Activated naive CD4-positive, alpha-beta T cell treated with anti-CD3 and anti-CD28 coated beads, Interleukin-2, amount 10 ng/mL, durations not matched to agents 7 days and 5 days (primary cell): ENCODE measurements at regions not wholly inside any gene's neighbourhood (a gene's known extent, or its start where the extent isn't known, plus 50 kb on each side); places are given as distances from the start of the nearest gene placed in this dataset.
A peak's percentile ranks its signal among the peaks of the same experiment; 100 is the strongest.

Experiments
- CTCF ChIA-PET: fragments of 350-600 bp; sonication (Branson Sonifier 250); formaldehyde crosslinking; loops from one replicate; lab custom pipeline; 2021; ENCODE audit warnings: antibody characterized with exemption; lab: Charles Lee
- DNase-seq: peaks from one replicate; pipeline ENCODE4 v3.0.0-alpha.2; 2020
- H3K27ac Mint-ChIP-seq: one replicate; pipeline ENCODE4 v1.8.0; 2021; ENCODE audit warnings: mild to moderate bottlenecking, moderate library complexity, mixed read lengths
- H3K27me3 Mint-ChIP-seq: one replicate; pipeline ENCODE4 v1.8.0; 2021; ENCODE audit warnings: mild to moderate bottlenecking, mixed read lengths
- H3K36me3 Mint-ChIP-seq: one replicate; pipeline ENCODE4 v1.8.0; 2021; ENCODE audit warnings: mixed read lengths
- H3K4me1 Mint-ChIP-seq: one replicate; pipeline ENCODE4 v1.8.0; 2021; ENCODE audit warnings: mixed read lengths
- H3K4me3 Mint-ChIP-seq: one replicate; pipeline ENCODE4 v1.8.0; 2021; ENCODE audit warnings: mild to moderate bottlenecking, moderate library complexity, mixed read lengths
- H3K9me3 Mint-ChIP-seq: one replicate; pipeline ENCODE4 v1.8.0; 2021; ENCODE audit warnings: mixed read lengths

GRCh38 chr3:187998611-187999010, 155.3 kb upstream of the LPP start:
- CTCF ChIA-PET = no interaction called here
- peaks cover 35% of the 10 kb centered on the region for H3K36me3 Mint-ChIP-seq
- no peaks in the 10 kb centered on the region for H3K27me3 Mint-ChIP-seq
- H3K27ac Mint-ChIP-seq = peak overlapping the region; percentile 76
- H3K4me3 Mint-ChIP-seq = no peak overlapping the region
- peaks cover 11% of the 10 kb centered on the region for H3K9me3 Mint-ChIP-seq
- H3K4me1 Mint-ChIP-seq = peaks cover 99% of the 10 kb centered on the region
- no peak for DNase-seq

GRCh38 chr3:187999821-188000220, 154.1 kb upstream of the LPP start:
- Mint-ChIP-seq H3K4me3 (peak overlapping the region; percentile 74), H3K36me3 (peaks cover 26% of the 10 kb centered on the region), H3K9me3 (peaks cover 3% of the 10 kb centered on the region), H3K27ac (peak overlapping the region; percentile 99), H3K4me1 (peaks cover 87% of the 10 kb centered on the region), H3K27me3 (no peaks in the 10 kb centered on the region)
- CTCF ChIA-PET = interaction anchor here (0.8 to 1.8 kb wide), 5 partner anchors 8 to 257 kb away, joined by 3 to 4 read pairs (median 3); partner anchors contain the start of gene BCL6
- DNase-seq = peak; percentile 76

GRCh38 chr3:188000361-188000861, 153.5 kb upstream of the LPP start:
- peaks cover 81% of the 10 kb centered on the region for H3K4me1 Mint-ChIP-seq

GRCh38 chr3:188001093-188001492, 152.9 kb upstream of the LPP start:
- peaks cover 78% of the 10 kb centered on the region for H3K4me1 Mint-ChIP-seq
- peak overlapping the region; percentile 36 for H3K4me3 Mint-ChIP-seq
- H3K27ac Mint-ChIP-seq = peak overlapping the region; percentile 99
- CTCF ChIA-PET = interaction anchor here (1.2 to 1.8 kb wide), 2 partner anchors 253 to 258 kb away, joined by 3 to 4 read pairs; no protein-coding TSS in a partner anchor
- DNase-seq = no peak
- no peaks in the 10 kb centered on the region for H3K27me3 Mint-ChIP-seq
- H3K36me3 Mint-ChIP-seq = peaks cover 24% of the 10 kb centered on the region
- peaks cover 2% of the 10 kb centered on the region for H3K9me3 Mint-ChIP-seq

More at GRCh38 chr3:188000361-188000861, 153.5 kb upstream of the LPP start:
- H3K9me3 Mint-ChIP-seq = peaks cover 2% of the 10 kb centered on the region
- CTCF ChIA-PET = interaction anchor here (0.8 to 1.8 kb wide), 6 partner anchors 9 to 258 kb away, joined by 3 to 4 read pairs (median 3); partner anchors contain the start of gene BCL6
- peaks cover 24% of the 10 kb centered on the region for H3K36me3 Mint-ChIP-seq
- no peaks in the 10 kb centered on the region for H3K27me3 Mint-ChIP-seq
- peak; percentile 38 for DNase-seq
- H3K27ac Mint-ChIP-seq = peak overlapping the region; percentile 99
- peak overlapping the region; percentile 74 for H3K4me3 Mint-ChIP-seq

GRCh38 chr3:188001926-188002325, 152.0 kb upstream of the LPP start:
- Mint-ChIP-seq H3K9me3 (peaks cover 2% of the 10 kb centered on the region), H3K4me3 (no peak overlapping the region), H3K36me3 (peaks cover 23% of the 10 kb centered on the region), H3K27ac (no peak overlapping the region), H3K27me3 (no peaks in the 10 kb centered on the region), H3K4me1 (peaks cover 78% of the 10 kb centered on the region)
- CTCF ChIA-PET = no interaction called here
- no peak for DNase-seq

- peaks cover 25% of the 10 kb centered on the region for H3K36me3 Mint-ChIP-seq
- no peak overlapping the region for H3K4me3 Mint-ChIP-seq
- CTCF ChIA-PET = no interaction called here
- H3K9me3 Mint-ChIP-seq = peaks cover 2% of the 10 kb centered on the region
- H3K27ac Mint-ChIP-seq = no peak overlapping the region
- DNase-seq = no peak
- H3K27me3 Mint-ChIP-seq = no peaks in the 10 kb centered on the region
- peaks cover 73% of the 10 kb centered on the region for H3K4me1 Mint-ChIP-seq
These were observed 151.3 kb upstream of the LPP start for GRCh38 chr3:188002626-188003138.

- no peak overlapping the region for H3K4me3 Mint-ChIP-seq
- DNase-seq = no peak
- CTCF ChIA-PET = interaction anchor here (0.6 kb wide), 1 partner anchor 81 kb away, joined by 5 read pairs; no protein-coding TSS in a partner anchor
- H3K36me3 Mint-ChIP-seq = peaks cover 31% of the 10 kb centered on the region
- no peak overlapping the region for H3K27ac Mint-ChIP-seq
- H3K27me3 Mint-ChIP-seq = no peaks in the 10 kb centered on the region
- H3K4me1 Mint-ChIP-seq = peaks cover 70% of the 10 kb centered on the region
- peaks cover 5% of the 10 kb centered on the region for H3K9me3 Mint-ChIP-seq
These were observed 150.5 kb upstream of the LPP start for GRCh38 chr3:188003188-188004171.

- no peak overlapping the region for H3K27ac Mint-ChIP-seq
- CTCF ChIA-PET = no interaction called here
- H3K36me3 Mint-ChIP-seq = peaks cover 24% of the 10 kb centered on the region
- H3K27me3 Mint-ChIP-seq = no peaks in the 10 kb centered on the region
- no peak for DNase-seq
- peaks cover 14% of the 10 kb centered on the region for H3K9me3 Mint-ChIP-seq
- no peak overlapping the region for H3K4me3 Mint-ChIP-seq
- peaks cover 40% of the 10 kb centered on the region for H3K4me1 Mint-ChIP-seq
These were observed 147.1 kb upstream of the LPP start for GRCh38 chr3:188006726-188007393.

- Mint-ChIP-seq H3K27me3 (no peaks in the 10 kb centered on the region), H3K4me1 (peaks cover 29% of the 10 kb centered on the region), H3K27ac (no peak overlapping the region), H3K4me3 (no peak overlapping the region), H3K9me3 (peaks cover 14% of the 10 kb centered on the region), H3K36me3 (peaks cover 21% of the 10 kb centered on the region)
- DNase-seq = no peak
- CTCF ChIA-PET = interaction anchor here (0.8 to 1.2 kb wide), 2 partner anchors 12 to 42 kb away, joined by 3 to 4 read pairs; no protein-coding TSS in a partner anchor
These were observed 146.1 kb upstream of the LPP start for GRCh38 chr3:188007897-188008296.

GRCh38 chr3:188008582-188009213, 145.3 kb upstream of the LPP start:
- Mint-ChIP-seq H3K36me3 (peaks cover 17% of the 10 kb centered on the region), H3K4me3 (no peak overlapping the region), H3K4me1 (peaks cover 22% of the 10 kb centered on the region), H3K9me3 (peaks cover 12% of the 10 kb centered on the region), H3K27me3 (no peaks in the 10 kb centered on the region), H3K27ac (no peak overlapping the region)
- DNase-seq = no peak
- CTCF ChIA-PET = interaction anchor here (0.8 to 1.2 kb wide), 2 partner anchors 13 to 41 kb away, joined by 3 to 4 read pairs; no protein-coding TSS in a partner anchor

- no peak overlapping the region for H3K4me3 Mint-ChIP-seq
- H3K9me3 Mint-ChIP-seq = peaks cover 12% of the 10 kb centered on the region
- H3K27me3 Mint-ChIP-seq = peaks cover 6% of the 10 kb centered on the region
- H3K36me3 Mint-ChIP-seq = peaks cover 17% of the 10 kb centered on the region
- CTCF ChIA-PET = no interaction called here
- H3K4me1 Mint-ChIP-seq = peaks cover 22% of the 10 kb centered on the region
- H3K27ac Mint-ChIP-seq = no peak overlapping the region
- no peak for DNase-seq
These were observed 143.5 kb upstream of the LPP start for GRCh38 chr3:188010478-188010877.

- CTCF ChIA-PET = no interaction called here
- Mint-ChIP-seq H3K36me3 (peaks cover 6% of the 10 kb centered on the region), H3K9me3 (peaks cover 10% of the 10 kb centered on the region), H3K27ac (no peak overlapping the region), H3K4me1 (no peaks in the 10 kb centered on the region), H3K27me3 (peaks cover 7% of the 10 kb centered on the region), H3K4me3 (no peak overlapping the region)
- DNase-seq = no peak
These were observed 134.2 kb upstream of the LPP start for GRCh38 chr3:188019727-188020126.

GRCh38 chr3:188021041-188021440, 132.9 kb upstream of the LPP start:
- H3K36me3 Mint-ChIP-seq = peaks cover 6% of the 10 kb centered on the region
- H3K9me3 Mint-ChIP-seq = peaks cover 10% of the 10 kb centered on the region
- H3K27ac Mint-ChIP-seq = no peak overlapping the region
- no peaks in the 10 kb centered on the region for H3K4me1 Mint-ChIP-seq
- peaks cover 7% of the 10 kb centered on the region for H3K27me3 Mint-ChIP-seq
- no peak for DNase-seq
- CTCF ChIA-PET = interaction anchor here (1.2 kb wide), 1 partner anchor 39 kb away, joined by 3 read pairs; no protein-coding TSS in a partner anchor
- H3K4me3 Mint-ChIP-seq = no peak overlapping the region
